ENCODE measurements at regions not wholly inside any gene's neighbourhood (a gene's known extent, or its start where the extent isn't known, plus 50 kb on each side); places are given as distances from the start of the nearest gene placed in this dataset.

GRCh38 chr14:86404425-86404824, 874.5 kb downstream of the FLRT2 start:
- TF ChIP-seq POLR2A (IDR thresholded peaks at IDR 0.05; ENCODE audit: low read depth, low read length) (no peak), CTCF (IDR thresholded peaks at IDR 0.05; ENCODE audit: extremely low read depth in 1 of 2, insufficient read depth in 1 of 2, low read depth in 1 of 2, low read length in 2 of 2) (no peak), MAX (IDR thresholded peaks at IDR 0.05; ENCODE audit: insufficient read depth, insufficient read length) (no peak), EZH2 (IDR thresholded peaks at IDR 0.05; ENCODE audit: borderline replicate concordance, low read depth, low read length, severe bottlenecking) (no peak), POLR2AphosphoS5 (IDR thresholded peaks at IDR 0.05; ENCODE audit: insufficient read depth, low read depth, low read length) (no peak)
